Activated T-helper 17 cell treated with anti-CD3 and anti-CD28 coated beads, Interleukin-2, amount 50 U/mL, for 72 hours (primary cell): ENCODE measurements at regions not wholly inside any gene's neighbourhood (a gene's known extent, or its start where the extent isn't known, plus 50 kb on each side); places are given as distances from the start of the nearest gene placed in this dataset.

Experiments used
- ATAC-seq: fragments of 150-1000 bp; cut with Tn5 transposase; replicated peaks from 2 replicates; pipeline ENCODE4 v1.10.0; 2021; ENCODE audit warnings: mild to moderate bottlenecking, moderate library complexity
- H3K27ac Mint-ChIP-seq: one replicate; pipeline ENCODE4 v1.8.0; 2022; ENCODE audit warnings: mixed read lengths
- H3K27me3 Mint-ChIP-seq: one replicate; pipeline ENCODE4 v1.8.0; 2022; ENCODE audit warnings: mixed read lengths
- H3K36me3 Mint-ChIP-seq: one replicate; pipeline ENCODE4 v1.8.0; 2022; ENCODE audit warnings: low read depth, mild to moderate bottlenecking, mixed read lengths
- H3K4me1 Mint-ChIP-seq: one replicate; pipeline ENCODE4 v1.8.0; 2022; ENCODE audit warnings: mixed read lengths
- H3K4me3 Mint-ChIP-seq: one replicate; pipeline ENCODE4 v1.8.0; 2022; ENCODE audit warnings: mild to moderate bottlenecking, mixed read lengths
- H3K9me3 Mint-ChIP-seq: one replicate; pipeline ENCODE4 v1.8.0; 2022; ENCODE audit warnings: mixed read lengths

GRCh38 chr13:85896516-85897450 is 97.6 kb upstream of the SLITRK6 start:
- Mint-ChIP-seq H3K36me3 (no peaks in the 10 kb centered on the region), H3K27ac (no peak overlapping the region), H3K27me3 (no peaks in the 10 kb centered on the region), H3K4me1 (no peaks in the 10 kb centered on the region), H3K4me3 (no peak overlapping the region), H3K9me3 (peaks cover 10% of the 10 kb centered on the region)
- ATAC-seq = no peak

GRCh38 chr13:85887406-85887805 is 88.2 kb upstream of the SLITRK6 start:
- no peak for ATAC-seq
- H3K27ac Mint-ChIP-seq = no peak overlapping the region
- H3K4me1 Mint-ChIP-seq = no peaks in the 10 kb centered on the region
- H3K27me3 Mint-ChIP-seq = no peaks in the 10 kb centered on the region
- no peak overlapping the region for H3K4me3 Mint-ChIP-seq
- peaks cover 8% of the 10 kb centered on the region for H3K9me3 Mint-ChIP-seq
- no peaks in the 10 kb centered on the region for H3K36me3 Mint-ChIP-seq

- Mint-ChIP-seq H3K4me1 (no peaks in the 10 kb centered on the region), H3K27me3 (no peaks in the 10 kb centered on the region), H3K9me3 (no peaks in the 10 kb centered on the region), H3K27ac (no peak overlapping the region), H3K36me3 (no peaks in the 10 kb centered on the region), H3K4me3 (no peak overlapping the region)
- no peak for ATAC-seq
Observed at GRCh38 chr13:85879014-85879413, 79.8 kb upstream of the SLITRK6 start.

- no peak for ATAC-seq
- no peak overlapping the region for H3K27ac Mint-ChIP-seq
- no peaks in the 10 kb centered on the region for H3K27me3 Mint-ChIP-seq
- no peaks in the 10 kb centered on the region for H3K9me3 Mint-ChIP-seq
- no peaks in the 10 kb centered on the region for H3K4me1 Mint-ChIP-seq
- H3K36me3 Mint-ChIP-seq = no peaks in the 10 kb centered on the region
- no peak overlapping the region for H3K4me3 Mint-ChIP-seq
Observed at GRCh38 chr13:85864963-85865530, 65.8 kb upstream of the SLITRK6 start.

- ATAC-seq = no peak
- Mint-ChIP-seq H3K9me3 (peaks cover 14% of the 10 kb centered on the region), H3K36me3 (no peaks in the 10 kb centered on the region), H3K27me3 (no peaks in the 10 kb centered on the region), H3K4me3 (no peak overlapping the region), H3K4me1 (no peaks in the 10 kb centered on the region), H3K27ac (no peak overlapping the region)
Observed at GRCh38 chr13:85853901-85854663, 54.9 kb upstream of the SLITRK6 start.

GRCh38 chr13:85853161-85853894 is 54.1 kb upstream of the SLITRK6 start:
- Mint-ChIP-seq H3K36me3 (no peaks in the 10 kb centered on the region), H3K27ac (no peak overlapping the region), H3K9me3 (peaks cover 16% of the 10 kb centered on the region), H3K4me3 (no peak overlapping the region), H3K4me1 (no peaks in the 10 kb centered on the region), H3K27me3 (no peaks in the 10 kb centered on the region)
- no peak for ATAC-seq
